ENCODE measurements at regions not wholly inside any gene's neighbourhood (a gene's known extent, or its start where the extent isn't known, plus 50 kb on each side); places are given as distances from the start of the nearest gene placed in this dataset.

GRCh38 chr16:55089600-55089999 lies 158.9 kb downstream of the IRX5 start:
- H3K9me3 Mint-ChIP-seq = no peaks in the 10 kb centered on the region
- no peak for DNase-seq
- no peaks in the 10 kb centered on the region for H3K27me3 Mint-ChIP-seq
- H3K36me3 Mint-ChIP-seq = no peaks in the 10 kb centered on the region
- no peaks in the 10 kb centered on the region for H3K4me1 Mint-ChIP-seq
- no peak overlapping the region for H3K27ac Mint-ChIP-seq
- no peak overlapping the region for H3K4me3 Mint-ChIP-seq

GRCh38 chr16:55091213-55091870 lies 160.7 kb downstream of the IRX5 start:
- Mint-ChIP-seq H3K27me3 (no peaks in the 10 kb centered on the region), H3K36me3 (no peaks in the 10 kb centered on the region)

GRCh38 chr16:55091871-55092230 lies 161.2 kb downstream of the IRX5 start:
- no peak overlapping the region for H3K27ac Mint-ChIP-seq
- no peaks in the 10 kb centered on the region for H3K4me1 Mint-ChIP-seq
- no peak overlapping the region for H3K4me3 Mint-ChIP-seq
- no peaks in the 10 kb centered on the region for H3K36me3 Mint-ChIP-seq
- no peaks in the 10 kb centered on the region for H3K9me3 Mint-ChIP-seq
- no peak for DNase-seq
- H3K27me3 Mint-ChIP-seq = no peaks in the 10 kb centered on the region

More at GRCh38 chr16:55091213-55091870, 160.7 kb downstream of the IRX5 start:
- no peak for DNase-seq
- Mint-ChIP-seq H3K4me3 (no peak overlapping the region), H3K4me1 (no peaks in the 10 kb centered on the region), H3K9me3 (no peaks in the 10 kb centered on the region), H3K27ac (no peak overlapping the region)

DNA sequence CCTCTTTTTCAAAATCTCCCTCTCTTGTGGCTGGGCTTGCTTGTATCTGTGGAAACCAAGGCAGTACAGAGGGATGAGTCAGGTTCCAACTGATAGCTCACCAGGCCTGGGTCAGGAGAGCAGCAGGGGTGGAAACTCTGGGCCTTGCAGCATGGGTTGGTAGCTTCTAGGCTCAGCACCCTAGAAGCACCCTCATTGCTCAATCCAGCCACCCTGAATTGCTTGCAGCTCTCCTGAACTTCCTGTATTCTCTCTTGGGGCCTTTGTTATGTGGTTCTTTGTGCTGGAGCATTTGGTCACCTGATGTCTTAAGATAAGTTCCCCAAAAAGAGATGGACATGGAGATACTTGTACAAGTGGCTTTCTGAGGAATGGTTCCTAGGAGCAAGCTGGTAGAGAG lies 169.4 kb downstream of the IRX5 start:
- Mint-ChIP-seq H3K9me3 (no peaks in the 10 kb centered on the region), H3K27me3 (no peaks in the 10 kb centered on the region), H3K27ac (no peak overlapping the region), H3K36me3 (no peaks in the 10 kb centered on the region), H3K4me1 (no peaks in the 10 kb centered on the region), H3K4me3 (no peak overlapping the region)
- no peak for DNase-seq

DNA sequence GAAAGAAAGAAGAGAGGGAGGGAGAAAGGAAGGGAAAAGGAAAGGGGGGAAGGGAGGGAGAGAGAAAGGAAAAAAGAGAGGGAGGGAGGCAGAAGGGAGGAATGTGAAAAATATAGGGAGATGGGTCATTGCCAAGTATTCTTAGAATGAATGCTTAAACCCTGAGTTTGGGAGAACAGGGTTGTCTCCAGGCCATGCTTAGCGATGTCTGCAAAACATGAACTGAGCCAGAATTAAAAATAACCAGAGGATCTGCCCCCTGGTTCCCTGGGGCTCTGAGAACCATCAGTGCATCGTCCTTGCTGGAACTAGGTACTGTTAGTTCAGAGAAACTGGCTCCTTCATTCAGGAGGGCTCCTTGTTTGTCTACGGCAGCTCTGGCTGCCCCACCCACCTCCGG lies 170.4 kb downstream of the IRX5 start:
- no peak for DNase-seq
- Mint-ChIP-seq H3K36me3 (no peaks in the 10 kb centered on the region), H3K4me1 (no peaks in the 10 kb centered on the region), H3K27me3 (no peaks in the 10 kb centered on the region), H3K27ac (no peak overlapping the region), H3K4me3 (no peak overlapping the region), H3K9me3 (no peaks in the 10 kb centered on the region)

GRCh38 chr16:55102077-55102476 lies 171.4 kb downstream of the IRX5 start:
- no peaks in the 10 kb centered on the region for H3K4me1 Mint-ChIP-seq
- no peaks in the 10 kb centered on the region for H3K27me3 Mint-ChIP-seq
- no peaks in the 10 kb centered on the region for H3K36me3 Mint-ChIP-seq
- DNase-seq = no peak
- no peak overlapping the region for H3K27ac Mint-ChIP-seq
- H3K4me3 Mint-ChIP-seq = no peak overlapping the region
- H3K9me3 Mint-ChIP-seq = no peaks in the 10 kb centered on the region

DNA sequence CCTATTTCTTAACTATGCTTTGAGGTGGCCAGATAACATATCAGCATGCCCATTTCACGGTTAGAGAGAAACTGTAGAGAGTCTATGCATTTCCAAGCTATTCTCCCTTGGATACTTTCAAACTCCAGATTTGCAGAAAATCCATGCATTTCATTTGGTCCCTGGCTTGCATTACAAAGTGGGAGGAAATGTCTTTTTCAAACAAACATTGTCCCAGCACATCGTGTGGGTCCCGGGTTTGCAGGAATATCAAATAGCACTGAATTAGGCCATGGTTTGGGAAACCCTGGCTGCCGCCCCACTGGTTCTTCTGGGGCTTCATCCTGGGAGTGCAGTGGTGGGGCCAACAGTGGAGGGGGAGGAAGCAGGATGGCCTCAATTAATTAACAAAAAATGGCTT lies 171.9 kb downstream of the IRX5 start:
- no peak overlapping the region for H3K27ac Mint-ChIP-seq
- peaks cover 3% of the 10 kb centered on the region for H3K27me3 Mint-ChIP-seq
- no peaks in the 10 kb centered on the region for H3K4me1 Mint-ChIP-seq
- DNase-seq = no peak
- no peaks in the 10 kb centered on the region for H3K9me3 Mint-ChIP-seq
- H3K36me3 Mint-ChIP-seq = no peaks in the 10 kb centered on the region
- no peak overlapping the region for H3K4me3 Mint-ChIP-seq

DNA sequence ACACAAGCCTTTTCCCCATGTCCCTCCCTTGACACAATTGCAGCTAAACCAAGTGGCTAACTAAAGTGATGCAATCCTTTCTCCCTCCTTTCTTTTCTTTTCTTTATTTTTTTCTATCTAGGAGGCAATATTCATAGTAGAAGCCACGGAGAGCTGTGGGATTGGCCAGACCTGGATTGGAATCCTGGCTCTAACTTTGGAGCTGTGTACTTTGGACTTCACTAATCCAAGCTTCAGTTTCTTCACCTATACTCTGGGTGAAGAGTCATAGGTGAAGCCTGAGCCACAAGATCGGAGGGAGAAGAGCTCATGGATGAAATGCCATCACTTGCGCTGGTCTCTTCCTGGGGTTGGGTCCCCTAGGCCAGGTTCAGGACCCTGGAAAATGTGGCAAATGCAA lies 177.2 kb downstream of the IRX5 start:
- Mint-ChIP-seq H3K36me3 (no peaks in the 10 kb centered on the region), H3K4me3 (no peak overlapping the region), H3K27me3 (peaks cover 7% of the 10 kb centered on the region), H3K4me1 (no peaks in the 10 kb centered on the region), H3K9me3 (no peaks in the 10 kb centered on the region), H3K27ac (no peak overlapping the region)
- no peak for DNase-seq

- Mint-ChIP-seq H3K4me1 (no peaks in the 10 kb centered on the region), H3K9me3 (peaks cover 2% of the 10 kb centered on the region)
- DNase-seq = no peak
These were observed 182.5 kb downstream of the IRX5 start for GRCh38 chr16:55113210-55113609.

GRCh38 chr16:55115506-55115905 lies 184.8 kb downstream of the IRX5 start:
- no peak for DNase-seq
- no peaks in the 10 kb centered on the region for H3K36me3 Mint-ChIP-seq
- H3K9me3 Mint-ChIP-seq = peaks cover 2% of the 10 kb centered on the region
- no peak overlapping the region for H3K4me3 Mint-ChIP-seq
- H3K27me3 Mint-ChIP-seq = no peaks in the 10 kb centered on the region
- no peaks in the 10 kb centered on the region for H3K4me1 Mint-ChIP-seq
- H3K27ac Mint-ChIP-seq = no peak overlapping the region

More at GRCh38 chr16:55113210-55113609, 182.5 kb downstream of the IRX5 start:
- Mint-ChIP-seq H3K4me3 (no peak overlapping the region), H3K27ac (no peak overlapping the region), H3K27me3 (no peaks in the 10 kb centered on the region), H3K36me3 (no peaks in the 10 kb centered on the region)

GRCh38 chr16:55116165-55116920 lies 185.7 kb downstream of the IRX5 start:
- Mint-ChIP-seq H3K9me3 (peaks cover 2% of the 10 kb centered on the region), H3K36me3 (no peaks in the 10 kb centered on the region), H3K4me1 (no peaks in the 10 kb centered on the region), H3K27ac (no peak overlapping the region), H3K27me3 (no peaks in the 10 kb centered on the region), H3K4me3 (no peak overlapping the region)
- DNase-seq = no peak

DNA sequence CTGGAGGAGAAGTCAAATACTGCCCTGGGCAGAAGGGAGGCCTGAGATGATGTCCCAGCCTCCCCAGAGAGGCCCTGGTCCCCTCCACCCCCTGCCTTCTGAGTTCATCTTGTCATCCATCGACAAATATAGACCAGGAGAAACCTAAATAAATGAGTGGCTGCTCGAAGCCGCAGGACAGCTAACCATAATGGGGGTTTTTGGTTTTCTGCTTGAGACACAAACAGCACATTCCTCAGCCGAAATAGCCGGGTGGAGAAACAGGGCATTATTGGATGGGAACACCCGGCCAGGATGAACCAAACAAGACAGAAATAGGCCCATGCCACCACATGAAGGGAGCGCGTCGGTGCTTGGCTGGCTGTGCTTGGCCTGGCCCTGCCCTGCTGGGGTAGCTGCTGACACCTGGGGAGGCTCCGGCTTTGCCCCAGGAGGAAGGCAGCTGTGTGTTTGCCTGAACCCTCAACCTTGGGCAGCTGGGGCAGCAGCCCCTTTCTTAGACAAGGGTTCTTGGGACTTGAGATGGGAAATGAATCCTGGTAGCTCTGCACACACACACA lies 188.1 kb downstream of the IRX5 start:
- Mint-ChIP-seq H3K9me3 (peaks cover 4% of the 10 kb centered on the region), H3K27ac (no peak overlapping the region), H3K4me3 (no peak overlapping the region), H3K27me3 (no peaks in the 10 kb centered on the region), H3K36me3 (no peaks in the 10 kb centered on the region), H3K4me1 (no peaks in the 10 kb centered on the region)
- DNase-seq = no peak

DNA sequence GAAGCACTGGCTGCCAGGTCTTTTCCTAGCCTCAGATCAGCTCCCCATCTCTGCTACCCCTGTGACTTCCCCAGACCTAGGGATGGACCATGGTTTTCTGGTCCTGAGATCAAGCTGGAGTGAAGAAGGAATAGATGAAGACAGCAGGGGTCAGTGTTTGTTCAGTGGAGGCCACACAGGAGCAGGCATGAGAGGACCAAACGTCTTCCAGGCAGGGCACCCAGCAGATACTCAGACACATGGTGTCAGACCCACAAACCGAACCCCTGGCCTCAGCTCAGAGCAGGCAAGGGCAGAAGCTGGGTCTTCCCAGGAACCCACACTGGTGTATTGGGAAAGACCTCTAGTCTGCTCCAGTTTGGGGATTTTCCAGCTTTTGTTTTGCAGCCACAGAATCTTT lies 189.7 kb downstream of the IRX5 start:
- no peaks in the 10 kb centered on the region for H3K4me1 Mint-ChIP-seq
- H3K27me3 Mint-ChIP-seq = no peaks in the 10 kb centered on the region
- H3K27ac Mint-ChIP-seq = no peak overlapping the region
- DNase-seq = no peak
- H3K36me3 Mint-ChIP-seq = no peaks in the 10 kb centered on the region
- no peak overlapping the region for H3K4me3 Mint-ChIP-seq
- H3K9me3 Mint-ChIP-seq = peaks cover 9% of the 10 kb centered on the region

DNA sequence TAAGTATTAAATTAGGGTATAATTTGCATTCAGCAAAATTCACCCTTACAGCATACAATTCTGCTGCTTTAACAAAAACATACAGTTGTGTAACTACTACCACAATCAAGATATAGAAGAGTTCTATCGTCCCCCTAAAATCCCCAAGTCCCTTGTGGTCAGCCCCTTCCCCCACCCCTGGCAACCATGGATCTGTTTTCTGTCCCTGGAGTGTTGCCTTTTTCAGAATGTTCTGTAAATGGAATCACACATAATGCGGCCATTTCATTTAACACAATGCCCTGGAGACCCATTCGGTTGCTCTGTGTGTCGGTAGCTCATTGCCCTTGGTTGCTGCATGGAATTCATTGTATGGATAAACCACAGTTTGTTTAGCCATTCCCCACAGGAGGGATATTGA lies 190.2 kb downstream of the IRX5 start:
- peaks cover 9% of the 10 kb centered on the region for H3K9me3 Mint-ChIP-seq
- no peaks in the 10 kb centered on the region for H3K4me1 Mint-ChIP-seq
- H3K36me3 Mint-ChIP-seq = no peaks in the 10 kb centered on the region
- no peak for DNase-seq
- H3K4me3 Mint-ChIP-seq = no peak overlapping the region
- H3K27ac Mint-ChIP-seq = no peak overlapping the region
- no peaks in the 10 kb centered on the region for H3K27me3 Mint-ChIP-seq

DNA sequence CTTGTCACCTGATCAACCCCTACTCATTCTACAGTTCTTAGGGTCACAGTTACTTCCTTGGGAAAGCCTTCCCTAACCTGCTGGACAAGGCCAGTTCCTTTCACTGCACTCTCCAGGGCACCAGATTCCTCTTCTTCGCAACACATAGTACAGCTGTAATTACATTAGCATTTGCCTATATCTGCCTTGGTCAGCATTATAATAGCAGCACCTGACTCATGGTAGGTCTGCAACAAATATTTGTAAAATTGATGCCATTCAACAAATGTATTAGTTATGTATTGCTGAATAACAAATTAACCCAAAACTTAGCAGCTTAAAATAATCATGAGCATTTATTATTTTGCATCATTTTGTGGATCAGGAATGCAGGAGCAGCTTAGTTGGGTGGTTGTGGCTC lies 193.0 kb downstream of the IRX5 start:
- H3K4me1 Mint-ChIP-seq = no peaks in the 10 kb centered on the region
- no peaks in the 10 kb centered on the region for H3K27me3 Mint-ChIP-seq
- no peaks in the 10 kb centered on the region for H3K36me3 Mint-ChIP-seq
- no peak for DNase-seq
- no peak overlapping the region for H3K27ac Mint-ChIP-seq
- peaks cover 7% of the 10 kb centered on the region for H3K9me3 Mint-ChIP-seq
- no peak overlapping the region for H3K4me3 Mint-ChIP-seq

Measured in activated naive CD8-positive, alpha-beta T cell treated with anti-CD3 and anti-CD28 coated beads for 36 hours (primary cell).